Kidney epithelial cell (primary cell): ENCODE measurements at regions not wholly inside any gene's neighbourhood (a gene's known extent, or its start where the extent isn't known, plus 50 kb on each side); places are given as distances from the start of the nearest gene placed in this dataset.

Experiments used
- DNase-seq: peaks from one replicate; pipeline ENCODE4 v3.0.0-alpha.2; 2010; ENCODE audit warnings: low read depth
- H3K27me3 ChIP-seq: 2 replicates; pipeline ENCODE4 v1.6.0; 2011; ENCODE audit warnings: low read length; ENCODE audit not compliant: control insufficient read depth, insufficient read depth
- H3K36me3 ChIP-seq: 2 replicates; pipeline ENCODE4 v1.5.1; 2011; ENCODE audit warnings: low read length; ENCODE audit not compliant: control insufficient read depth, insufficient read depth
- H3K4me3 ChIP-seq: 2 replicates; pipeline ENCODE4 v1.5.1; 2011; ENCODE audit warnings: low read depth, mild to moderate bottlenecking, control low read depth, low read length
- TF ChIP-seq, protein P1 (sequence below): IDR thresholded peaks from 2 replicates; pipeline ENCODE4 v1.5.1; 2011; ENCODE audit warnings: mild to moderate bottlenecking, moderate library complexity, low read length, control low read depth, inconsistent platforms; ENCODE audit not compliant: insufficient read depth, poor library complexity, severe bottlenecking

DNA sequence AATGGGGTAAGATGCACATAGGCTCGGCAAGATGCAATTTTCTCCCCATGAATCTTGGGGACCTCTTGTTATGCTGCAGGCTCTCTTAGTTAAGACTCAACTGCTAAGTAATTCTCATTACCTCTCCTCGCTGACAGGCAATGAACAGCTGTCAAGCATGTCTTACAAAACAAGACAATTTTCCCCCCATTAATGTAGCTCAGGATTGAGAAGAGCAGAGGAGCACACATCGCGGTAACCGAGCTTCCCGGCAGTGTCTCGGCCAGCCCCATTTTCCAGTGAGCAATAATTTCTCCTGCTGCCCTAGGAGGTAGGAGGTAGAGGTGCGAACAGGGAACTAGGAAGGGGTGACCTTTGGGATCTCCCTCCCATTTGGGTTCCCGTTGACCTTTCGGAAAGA is 272.1 kb downstream of the HAPSTR1 start:
- Histone ChIP-seq H3K36me3 (no peaks in the 10 kb centered on the region), H3K27me3 (no peaks in the 10 kb centered on the region), H3K4me3 (no peak overlapping the region)
- TF ChIP-seq, protein P1, sequence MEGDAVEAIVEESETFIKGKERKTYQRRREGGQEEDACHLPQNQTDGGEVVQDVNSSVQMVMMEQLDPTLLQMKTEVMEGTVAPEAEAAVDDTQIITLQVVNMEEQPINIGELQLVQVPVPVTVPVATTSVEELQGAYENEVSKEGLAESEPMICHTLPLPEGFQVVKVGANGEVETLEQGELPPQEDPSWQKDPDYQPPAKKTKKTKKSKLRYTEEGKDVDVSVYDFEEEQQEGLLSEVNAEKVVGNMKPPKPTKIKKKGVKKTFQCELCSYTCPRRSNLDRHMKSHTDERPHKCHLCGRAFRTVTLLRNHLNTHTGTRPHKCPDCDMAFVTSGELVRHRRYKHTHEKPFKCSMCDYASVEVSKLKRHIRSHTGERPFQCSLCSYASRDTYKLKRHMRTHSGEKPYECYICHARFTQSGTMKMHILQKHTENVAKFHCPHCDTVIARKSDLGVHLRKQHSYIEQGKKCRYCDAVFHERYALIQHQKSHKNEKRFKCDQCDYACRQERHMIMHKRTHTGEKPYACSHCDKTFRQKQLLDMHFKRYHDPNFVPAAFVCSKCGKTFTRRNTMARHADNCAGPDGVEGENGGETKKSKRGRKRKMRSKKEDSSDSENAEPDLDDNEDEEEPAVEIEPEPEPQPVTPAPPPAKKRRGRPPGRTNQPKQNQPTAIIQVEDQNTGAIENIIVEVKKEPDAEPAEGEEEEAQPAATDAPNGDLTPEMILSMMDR: no peak
- DNase-seq: no peak

- H3K4me3 ChIP-seq: no peak overlapping the region
- TF ChIP-seq, protein P1: no peak
- DNase-seq: no peak
These were observed 273.4 kb downstream of the HAPSTR1 start for GRCh38 chr16:9364721-9365369.

DNA sequence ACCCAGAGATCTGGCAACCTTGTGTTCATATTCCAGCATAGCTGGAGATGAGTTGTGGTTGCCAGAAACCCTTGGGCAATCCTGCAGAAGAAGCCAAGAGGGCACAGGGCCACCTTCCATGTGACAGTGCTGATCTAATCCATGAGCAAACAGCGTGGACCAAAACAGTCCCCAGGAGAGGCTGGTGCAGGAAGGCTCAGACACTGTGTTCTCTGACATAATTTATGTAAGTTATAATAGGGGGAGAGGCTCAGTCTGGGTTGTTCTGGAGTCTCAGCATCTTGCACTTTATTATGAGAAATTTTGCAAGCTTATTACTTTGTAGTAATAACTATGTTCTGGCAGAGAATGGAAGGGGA is 273.9 kb downstream of the HAPSTR1 start:
- no peaks in the 10 kb centered on the region for H3K36me3 ChIP-seq
- no peak for DNase-seq
- TF ChIP-seq, protein P1: no peak
- no peak overlapping the region for H3K4me3 ChIP-seq
- H3K27me3 ChIP-seq: no peaks in the 10 kb centered on the region

More at GRCh38 chr16:9364721-9365369, 273.4 kb downstream of the HAPSTR1 start:
- H3K27me3 ChIP-seq: no peaks in the 10 kb centered on the region
- no peaks in the 10 kb centered on the region for H3K36me3 ChIP-seq

DNA sequence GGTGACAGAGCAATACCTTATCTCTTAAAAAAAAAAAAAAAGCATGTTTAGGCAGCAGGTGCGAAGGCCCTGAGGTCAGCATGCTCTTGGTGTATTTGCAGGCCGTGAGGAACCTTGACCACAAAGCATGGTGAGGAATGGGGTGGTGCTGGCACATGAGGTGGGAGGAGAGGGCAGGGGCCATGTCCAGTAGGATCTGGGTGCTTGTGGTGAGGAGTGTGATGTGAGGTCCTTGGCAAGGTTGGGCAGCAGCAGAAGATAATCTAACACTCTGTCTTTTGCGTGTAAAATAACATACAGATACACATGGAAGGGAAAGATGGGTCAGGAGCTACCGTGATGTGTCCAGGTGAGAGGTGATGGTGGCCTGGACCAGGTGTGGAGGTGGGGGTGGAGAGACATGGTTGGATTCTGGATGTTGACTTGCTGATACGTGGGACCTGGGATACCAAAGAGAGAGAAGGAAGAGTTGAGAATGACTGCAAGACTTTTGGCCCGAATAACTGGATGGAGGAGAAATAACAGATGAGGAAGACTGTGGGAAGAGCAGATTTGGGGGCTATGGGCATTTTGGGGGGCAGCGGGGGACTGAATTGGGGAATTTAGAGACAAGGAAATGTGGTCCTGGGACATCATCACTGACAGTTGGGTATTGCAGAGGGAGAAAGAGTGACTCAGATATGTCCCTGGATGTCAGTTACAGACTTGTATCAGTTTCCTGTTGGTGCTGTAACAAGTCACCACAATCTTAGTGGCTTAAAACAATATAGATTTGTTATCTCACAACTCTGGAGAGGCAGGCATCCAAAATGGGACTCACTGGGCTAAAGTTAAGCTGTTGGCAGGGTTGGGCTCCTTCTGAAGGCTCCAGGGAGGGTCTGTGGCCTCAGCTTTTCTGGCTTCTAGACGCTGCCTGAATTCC is 274.9 kb downstream of the HAPSTR1 start:
- no peaks in the 10 kb centered on the region for H3K36me3 ChIP-seq
- H3K27me3 ChIP-seq: no peaks in the 10 kb centered on the region
- TF ChIP-seq, protein P1: no peak
- no peak for DNase-seq
- H3K4me3 ChIP-seq: no peak overlapping the region

DNA sequence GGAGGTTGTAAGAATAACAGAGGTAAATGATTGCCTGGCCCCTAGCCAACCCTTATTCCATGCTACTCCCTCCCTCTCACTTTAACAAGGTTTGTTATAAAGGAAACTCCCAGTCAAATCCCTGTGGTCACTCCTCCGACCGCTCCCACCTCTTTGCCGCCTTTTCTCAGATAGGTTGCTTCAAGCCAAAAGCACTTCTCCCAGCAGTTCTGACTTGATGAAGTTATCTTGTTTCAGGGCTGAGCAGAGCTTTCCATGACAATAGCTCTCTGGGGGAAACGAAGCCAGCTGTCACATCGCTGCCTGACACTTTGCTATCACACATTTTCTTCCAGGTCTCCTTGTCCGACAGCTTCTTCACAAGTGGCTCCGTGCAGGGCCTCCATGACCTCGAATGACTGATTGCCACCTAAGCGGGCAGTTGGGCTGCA is 278.6 kb downstream of the HAPSTR1 start:
- TF ChIP-seq, protein P1: no peak
- no peaks in the 10 kb centered on the region for H3K36me3 ChIP-seq
- H3K4me3 ChIP-seq: no peak overlapping the region
- H3K27me3 ChIP-seq: no peaks in the 10 kb centered on the region
- no peak for DNase-seq
